GM21619 (cell line): ENCODE measurements at regions not wholly inside any gene's neighbourhood (a gene's known extent, or its start where the extent isn't known, plus 50 kb on each side); places are given as distances from the start of the nearest gene placed in this dataset.
"Not testable (repeated sequence)": the region's sequence is repeated elsewhere in the genome, so short reads cannot be mapped to it uniquely, and the experiment has no call there.

ENCODE experiments used
- ATAC-seq: cut with Tn5 transposase; IDR thresholded peaks from one replicate; pipeline ENCODE4 v1.9.1; 2021; ENCODE audit not compliant: unreplicated experiment

- ATAC-seq, result no peak
These were observed 306.6 kb downstream of the DTHD1 start for GRCh38 chr4:36587909-36588472.

- ATAC-seq, result no peak
These were observed 308.9 kb downstream of the DTHD1 start for GRCh38 chr4:36590343-36590742.

GRCh38 chr4:36601864-36602495 lies 320.6 kb downstream of the DTHD1 start:
- no peak for ATAC-seq

GRCh38 chr4:36609661-36610060 lies 328.2 kb downstream of the DTHD1 start:
- ATAC-seq, result peak; percentile 51

- no peak for ATAC-seq
These were observed 329.2 kb downstream of the DTHD1 start for GRCh38 chr4:36610628-36611027.

GRCh38 chr4:36613142-36613541 lies 331.7 kb downstream of the DTHD1 start:
- ATAC-seq, result not testable (repeated sequence)

- no peak for ATAC-seq
These were observed 332.6 kb downstream of the DTHD1 start for GRCh38 chr4:36614011-36614410.

- no peak for ATAC-seq
These were observed 336.7 kb downstream of the DTHD1 start for GRCh38 chr4:36618102-36618501.

- ATAC-seq, result no peak
These were observed 342.6 kb downstream of the DTHD1 start for GRCh38 chr4:36624030-36624429.

- no peak for ATAC-seq
These were observed 356.9 kb downstream of the DTHD1 start for GRCh38 chr4:36638273-36638811.

- no peak for ATAC-seq
These were observed 359.5 kb downstream of the DTHD1 start for GRCh38 chr4:36640876-36641275.

GRCh38 chr4:36651253-36651652 lies 369.8 kb downstream of the DTHD1 start:
- peak; percentile 99 for ATAC-seq

GRCh38 chr4:36652857-36653256 lies 371.4 kb downstream of the DTHD1 start:
- no peak for ATAC-seq

GRCh38 chr4:36665985-36666527 lies 384.6 kb downstream of the DTHD1 start:
- no peak for ATAC-seq

GRCh38 chr4:36675436-36675835 lies 394.0 kb downstream of the DTHD1 start:
- ATAC-seq, result no peak

- ATAC-seq, result no peak
These were observed 395.0 kb downstream of the DTHD1 start for GRCh38 chr4:36676139-36677050.

- ATAC-seq, result no peak
These were observed 395.7 kb downstream of the DTHD1 start for GRCh38 chr4:36677112-36677511.

- ATAC-seq, result no peak
These were observed 396.5 kb downstream of the DTHD1 start for GRCh38 chr4:36677874-36678273.

GRCh38 chr4:36687681-36688080 lies 406.3 kb downstream of the DTHD1 start:
- ATAC-seq, result no peak

GRCh38 chr4:36692586-36692985 lies 411.2 kb downstream of the DTHD1 start:
- no peak for ATAC-seq

- ATAC-seq, result no peak
These were observed 420.8 kb downstream of the DTHD1 start for GRCh38 chr4:36702245-36702644.
